ENCODE measurements at regions not wholly inside any gene's neighbourhood (a gene's known extent, or its start where the extent isn't known, plus 50 kb on each side); places are given as distances from the start of the nearest gene placed in this dataset.
"Not testable (repeated sequence)": the region's sequence is repeated elsewhere in the genome, so short reads cannot be mapped to it uniquely, and the experiment has no call there.

- H3K9me3 ChIP-seq (ENCODE audit: control insufficient read depth, insufficient read depth, low read depth, low read length) = 0 out of 2 replicates have a peak, but pooled peaks cover 10% of the 10 kb centered on the region
- H3K36me3 ChIP-seq (ENCODE audit: control insufficient read depth, insufficient read depth, low read length) = no peaks in the 10 kb centered on the region
- H3K27ac ChIP-seq (ENCODE audit: low read depth, low read length) = no peak overlapping the region
- H3K4me3 ChIP-seq (ENCODE audit: low read depth, low read length) = no peak overlapping the region
- no peaks in the 10 kb centered on the region for H3K27me3 ChIP-seq (ENCODE audit: control insufficient read depth, insufficient read depth, low read length)
- H3K9ac ChIP-seq (ENCODE audit: low read length) = no peak overlapping the region
- H3K4me1 ChIP-seq (ENCODE audit: control insufficient read depth, insufficient read depth, low read length) = no peaks in the 10 kb centered on the region
Observed at GRCh38 chr4:103853146-103853545, 133.4 kb upstream of the TACR3 start.

- Histone ChIP-seq H3K9me3 (ENCODE audit: control insufficient read depth, insufficient read depth, low read depth, low read length) (peaks cover 6% of the 10 kb centered on the region; the same call in 1 of the 2 replicates), H3K4me1 (ENCODE audit: control insufficient read depth, insufficient read depth, low read length) (no peaks in the 10 kb centered on the region), H3K9ac (ENCODE audit: low read length) (no peak overlapping the region), H3K36me3 (ENCODE audit: control insufficient read depth, insufficient read depth, low read length) (no peaks in the 10 kb centered on the region), H3K27ac (ENCODE audit: low read depth, low read length) (no peak overlapping the region), H3K4me3 (ENCODE audit: low read depth, low read length) (no peak overlapping the region), H3K27me3 (ENCODE audit: control insufficient read depth, insufficient read depth, low read length) (no peaks in the 10 kb centered on the region)
Observed at GRCh38 chr4:103845075-103845474, 125.3 kb upstream of the TACR3 start.

GRCh38 chr4:103842637-103843239, 123.0 kb upstream of the TACR3 start:
- H3K36me3 ChIP-seq (ENCODE audit: control insufficient read depth, insufficient read depth, low read length) = no peaks in the 10 kb centered on the region
- peaks cover 3% of the 10 kb centered on the region; the same call in 1 of the 2 replicates for H3K9me3 ChIP-seq (ENCODE audit: control insufficient read depth, insufficient read depth, low read depth, low read length)
- H3K4me1 ChIP-seq (ENCODE audit: control insufficient read depth, insufficient read depth, low read length) = no peaks in the 10 kb centered on the region
- no peak overlapping the region for H3K27ac ChIP-seq (ENCODE audit: low read depth, low read length)
- H3K27me3 ChIP-seq (ENCODE audit: control insufficient read depth, insufficient read depth, low read length) = no peaks in the 10 kb centered on the region
- H3K9ac ChIP-seq (ENCODE audit: low read length) = no peak overlapping the region
- H3K4me3 ChIP-seq (ENCODE audit: low read depth, low read length) = no peak overlapping the region

- H3K9me3 ChIP-seq (ENCODE audit: control insufficient read depth, insufficient read depth, low read depth, low read length) = peaks cover 3% of the 10 kb centered on the region; the same call in 1 of the 2 replicates
- H3K9ac ChIP-seq (ENCODE audit: low read length) = no peak overlapping the region
- H3K27me3 ChIP-seq (ENCODE audit: control insufficient read depth, insufficient read depth, low read length) = no peaks in the 10 kb centered on the region
- no peak overlapping the region for H3K4me3 ChIP-seq (ENCODE audit: low read depth, low read length)
- H3K27ac ChIP-seq (ENCODE audit: low read depth, low read length) = no peak overlapping the region
- H3K4me1 ChIP-seq (ENCODE audit: control insufficient read depth, insufficient read depth, low read length) = no peaks in the 10 kb centered on the region
- H3K36me3 ChIP-seq (ENCODE audit: control insufficient read depth, insufficient read depth, low read length) = no peaks in the 10 kb centered on the region
Observed at GRCh38 chr4:103842076-103842475, 122.3 kb upstream of the TACR3 start.

GRCh38 chr4:103810308-103810707, 90.5 kb upstream of the TACR3 start:
- not testable (repeated sequence) for H3K27me3 ChIP-seq (ENCODE audit: control insufficient read depth, insufficient read depth, low read length); H3K27ac ChIP-seq (ENCODE audit: low read depth, low read length); H3K9me3 ChIP-seq (ENCODE audit: control insufficient read depth, insufficient read depth, low read depth, low read length); H3K36me3 ChIP-seq (ENCODE audit: control insufficient read depth, insufficient read depth, low read length); H3K4me1 ChIP-seq (ENCODE audit: control insufficient read depth, insufficient read depth, low read length); H3K9ac ChIP-seq (ENCODE audit: low read length); H3K4me3 ChIP-seq (ENCODE audit: low read depth, low read length)

GRCh38 chr4:103802766-103803165, 83.0 kb upstream of the TACR3 start:
- H3K9me3 ChIP-seq (ENCODE audit: control insufficient read depth, insufficient read depth, low read depth, low read length) = no peaks in the 10 kb centered on the region

GRCh38 chr4:103787057-103787456, 67.3 kb upstream of the TACR3 start:
- no peaks in the 10 kb centered on the region for H3K4me1 ChIP-seq (ENCODE audit: control insufficient read depth, insufficient read depth, low read length)
- no peak overlapping the region for H3K27ac ChIP-seq (ENCODE audit: low read depth, low read length)
- no peaks in the 10 kb centered on the region for H3K27me3 ChIP-seq (ENCODE audit: control insufficient read depth, insufficient read depth, low read length)
- H3K4me3 ChIP-seq (ENCODE audit: low read depth, low read length) = no peak overlapping the region
- H3K9ac ChIP-seq (ENCODE audit: low read length) = no peak overlapping the region
- no peaks in the 10 kb centered on the region for H3K36me3 ChIP-seq (ENCODE audit: control insufficient read depth, insufficient read depth, low read length)
- peaks cover 19% of the 10 kb centered on the region for H3K9me3 ChIP-seq (ENCODE audit: control insufficient read depth, insufficient read depth, low read depth, low read length)

More at GRCh38 chr4:103802766-103803165, 83.0 kb upstream of the TACR3 start:
- Histone ChIP-seq H3K27me3 (ENCODE audit: control insufficient read depth, insufficient read depth, low read length) (no peaks in the 10 kb centered on the region), H3K9ac (ENCODE audit: low read length) (no peak overlapping the region), H3K27ac (ENCODE audit: low read depth, low read length) (no peak overlapping the region), H3K36me3 (ENCODE audit: control insufficient read depth, insufficient read depth, low read length) (no peaks in the 10 kb centered on the region), H3K4me1 (ENCODE audit: control insufficient read depth, insufficient read depth, low read length) (no peaks in the 10 kb centered on the region), H3K4me3 (ENCODE audit: low read depth, low read length) (no peak overlapping the region)

GRCh38 chr4:103786593-103786992, 66.8 kb upstream of the TACR3 start:
- no peak overlapping the region for H3K9ac ChIP-seq (ENCODE audit: low read length)
- H3K9me3 ChIP-seq (ENCODE audit: control insufficient read depth, insufficient read depth, low read depth, low read length) = peaks cover 19% of the 10 kb centered on the region
- no peak overlapping the region for H3K27ac ChIP-seq (ENCODE audit: low read depth, low read length)
- H3K36me3 ChIP-seq (ENCODE audit: control insufficient read depth, insufficient read depth, low read length) = no peaks in the 10 kb centered on the region
- no peak overlapping the region for H3K4me3 ChIP-seq (ENCODE audit: low read depth, low read length)
- H3K27me3 ChIP-seq (ENCODE audit: control insufficient read depth, insufficient read depth, low read length) = no peaks in the 10 kb centered on the region
- no peaks in the 10 kb centered on the region for H3K4me1 ChIP-seq (ENCODE audit: control insufficient read depth, insufficient read depth, low read length)

- no peak overlapping the region for H3K9ac ChIP-seq (ENCODE audit: low read length)
- H3K4me1 ChIP-seq (ENCODE audit: control insufficient read depth, insufficient read depth, low read length) = no peaks in the 10 kb centered on the region
- peaks cover 16% of the 10 kb centered on the region; the same call in 1 of the 2 replicates for H3K9me3 ChIP-seq (ENCODE audit: control insufficient read depth, insufficient read depth, low read depth, low read length)
- no peaks in the 10 kb centered on the region for H3K36me3 ChIP-seq (ENCODE audit: control insufficient read depth, insufficient read depth, low read length)
- H3K27me3 ChIP-seq (ENCODE audit: control insufficient read depth, insufficient read depth, low read length) = no peaks in the 10 kb centered on the region
- H3K27ac ChIP-seq (ENCODE audit: low read depth, low read length) = no peak overlapping the region
- no peak overlapping the region for H3K4me3 ChIP-seq (ENCODE audit: low read depth, low read length)
Observed at GRCh38 chr4:103786014-103786413, 66.2 kb upstream of the TACR3 start.

GRCh38 chr4:103778221-103778620, 58.4 kb upstream of the TACR3 start:
- Histone ChIP-seq H3K4me1 (ENCODE audit: control insufficient read depth, insufficient read depth, low read length) (peaks cover 14% of the 10 kb centered on the region), H3K9me3 (ENCODE audit: control insufficient read depth, insufficient read depth, low read depth, low read length) (no peaks in the 10 kb centered on the region), H3K4me3 (ENCODE audit: low read depth, low read length) (no peak overlapping the region), H3K27me3 (ENCODE audit: control insufficient read depth, insufficient read depth, low read length) (no peaks in the 10 kb centered on the region), H3K27ac (ENCODE audit: low read depth, low read length) (no peak overlapping the region), H3K36me3 (ENCODE audit: control insufficient read depth, insufficient read depth, low read length) (no peaks in the 10 kb centered on the region), H3K9ac (ENCODE audit: low read length) (no peak overlapping the region)

- no peaks in the 10 kb centered on the region for H3K9me3 ChIP-seq (ENCODE audit: control insufficient read depth, insufficient read depth, low read depth, low read length)
- H3K4me3 ChIP-seq (ENCODE audit: low read depth, low read length) = no peak overlapping the region
- no peak overlapping the region for H3K9ac ChIP-seq (ENCODE audit: low read length)
- H3K36me3 ChIP-seq (ENCODE audit: control insufficient read depth, insufficient read depth, low read length) = no peaks in the 10 kb centered on the region
- H3K27ac ChIP-seq (ENCODE audit: low read depth, low read length) = no peak overlapping the region
- H3K4me1 ChIP-seq (ENCODE audit: control insufficient read depth, insufficient read depth, low read length) = peaks cover 14% of the 10 kb centered on the region
- H3K27me3 ChIP-seq (ENCODE audit: control insufficient read depth, insufficient read depth, low read length) = no peaks in the 10 kb centered on the region
Observed at GRCh38 chr4:103774326-103774825, 54.6 kb upstream of the TACR3 start.

All from HUES6 (cell line).